VCaP (cell line): ENCODE measurements at regions not wholly inside any gene's neighbourhood (a gene's known extent, or its start where the extent isn't known, plus 50 kb on each side); places are given as distances from the start of the nearest gene placed in this dataset.

Experiments
- H3K27ac ChIP-seq: fragments of 450-650 bp; 2 replicates; pipeline ENCODE4 v1.5.1; 2017
- TF ChIP-seq, protein P1 (sequence below): fragments of 450-650 bp; conservative IDR thresholded peaks from 2 replicates; pipeline ENCODE4 v1.5.1; 2017; ENCODE audit warnings: mild to moderate bottlenecking, moderate library complexity

- no peak overlapping the region for H3K27ac ChIP-seq
- TF ChIP-seq, protein P1, sequence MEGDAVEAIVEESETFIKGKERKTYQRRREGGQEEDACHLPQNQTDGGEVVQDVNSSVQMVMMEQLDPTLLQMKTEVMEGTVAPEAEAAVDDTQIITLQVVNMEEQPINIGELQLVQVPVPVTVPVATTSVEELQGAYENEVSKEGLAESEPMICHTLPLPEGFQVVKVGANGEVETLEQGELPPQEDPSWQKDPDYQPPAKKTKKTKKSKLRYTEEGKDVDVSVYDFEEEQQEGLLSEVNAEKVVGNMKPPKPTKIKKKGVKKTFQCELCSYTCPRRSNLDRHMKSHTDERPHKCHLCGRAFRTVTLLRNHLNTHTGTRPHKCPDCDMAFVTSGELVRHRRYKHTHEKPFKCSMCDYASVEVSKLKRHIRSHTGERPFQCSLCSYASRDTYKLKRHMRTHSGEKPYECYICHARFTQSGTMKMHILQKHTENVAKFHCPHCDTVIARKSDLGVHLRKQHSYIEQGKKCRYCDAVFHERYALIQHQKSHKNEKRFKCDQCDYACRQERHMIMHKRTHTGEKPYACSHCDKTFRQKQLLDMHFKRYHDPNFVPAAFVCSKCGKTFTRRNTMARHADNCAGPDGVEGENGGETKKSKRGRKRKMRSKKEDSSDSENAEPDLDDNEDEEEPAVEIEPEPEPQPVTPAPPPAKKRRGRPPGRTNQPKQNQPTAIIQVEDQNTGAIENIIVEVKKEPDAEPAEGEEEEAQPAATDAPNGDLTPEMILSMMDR, result no peak
These were observed 520.8 kb downstream of the FLRT2 start for GRCh38 chr14:86050757-86051156.

- H3K27ac ChIP-seq, result no peak overlapping the region
- TF ChIP-seq, protein P1, result no peak
These were observed 520.2 kb downstream of the FLRT2 start for GRCh38 chr14:86050072-86050683.

GRCh38 chr14:86039176-86039575 is 509.2 kb downstream of the FLRT2 start:
- TF ChIP-seq, protein P1, result no peak
- no peak overlapping the region for H3K27ac ChIP-seq

DNA sequence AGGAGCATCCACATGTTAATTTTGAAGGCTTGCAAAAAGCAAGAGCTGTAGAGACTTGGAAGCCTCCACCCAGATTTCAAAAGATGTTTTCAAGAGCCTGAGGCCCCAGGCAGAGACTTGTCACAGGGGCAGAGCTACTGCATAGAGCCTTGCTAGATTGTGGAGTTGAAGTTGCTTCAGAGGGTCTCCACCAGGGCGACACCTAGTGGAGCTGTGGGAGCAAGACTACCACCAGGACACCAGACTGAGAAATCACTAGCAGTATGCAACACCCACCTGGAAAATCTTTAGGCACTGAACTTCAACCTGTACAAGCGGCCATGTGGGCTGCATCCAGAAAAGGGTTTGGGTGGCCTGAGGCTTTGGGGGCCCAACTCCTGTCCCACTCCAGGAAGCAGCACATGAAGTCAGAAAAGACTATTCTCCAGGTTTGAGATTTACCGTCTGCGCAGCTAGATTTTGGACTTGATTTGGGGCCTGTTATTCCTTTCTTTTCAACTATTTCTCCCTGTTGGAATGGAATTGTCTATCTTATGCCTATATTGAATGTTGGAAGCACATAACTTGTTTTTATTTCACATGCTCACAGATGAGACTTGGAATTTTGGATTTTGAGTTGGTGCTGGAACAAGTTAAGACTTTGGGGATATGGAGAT is 508.6 kb downstream of the FLRT2 start:
- H3K27ac ChIP-seq, result no peak overlapping the region
- TF ChIP-seq, protein P1, result peak; percentile 41

GRCh38 chr14:86035882-86036281 is 505.9 kb downstream of the FLRT2 start:
- TF ChIP-seq, protein P1, result peak; percentile 23; the same call in 1 of the 2 replicates
- no peak overlapping the region for H3K27ac ChIP-seq

GRCh38 chr14:86027990-86028389 is 498.0 kb downstream of the FLRT2 start:
- H3K27ac ChIP-seq, result no peak overlapping the region
- TF ChIP-seq, protein P1, result no peak

DNA sequence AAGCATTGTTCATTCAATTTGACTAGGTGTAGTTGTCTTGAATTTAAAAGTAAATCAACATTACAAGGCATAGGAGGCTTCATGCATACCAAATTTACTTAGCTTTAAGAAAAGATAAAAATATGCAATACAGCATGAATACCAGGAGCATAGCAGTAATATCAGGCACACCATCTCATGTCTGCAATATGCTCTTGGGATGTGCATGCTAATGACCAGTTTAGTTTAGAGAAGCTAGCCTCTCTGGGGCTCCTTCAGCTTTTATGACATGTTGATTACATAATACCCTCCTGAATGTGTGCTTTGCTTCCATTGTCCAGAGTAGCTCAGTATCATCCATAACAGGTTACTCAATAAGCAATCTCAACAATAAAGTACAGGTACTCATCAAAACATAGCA is 497.2 kb downstream of the FLRT2 start:
- TF ChIP-seq, protein P1, result no peak
- no peak overlapping the region for H3K27ac ChIP-seq
